Gastrocnemius medialis (tissue), 4 donors: ENCODE measurements at regions not wholly inside any gene's neighbourhood (a gene's known extent, or its start where the extent isn't known, plus 50 kb on each side); places are given as distances from the start of the nearest gene placed in this dataset.

ENCODE experiments used
- CTCF ChIP-seq, 5 experiments: fragments of 450-650 bp in 3 of 5; fragments of 200-600 bp in 2 of 5; sonication (generic) in 2 of 5; IDR thresholded peaks in 4 of 5; conservative IDR thresholded peaks in 1 of 5; 1 replicate in 4 of 5; 2 replicates in 1 of 5; pipeline ENCODE4 v1.5.1; 2016 to 2019; ENCODE audit warnings: antibody characterized with exemption in 5 of 5, mild to moderate bottlenecking in 3 of 5, moderate library complexity in 3 of 5
- POLR2A ChIP-seq, 2 donors: fragments of 450-650 bp; IDR thresholded peaks; one replicate each; pipeline ENCODE4 v1.6.1; 2017; ENCODE audit warnings: antibody characterized with exemption in 2 of 2, mild to moderate bottlenecking in 2 of 2, moderate library complexity in 2 of 2

GRCh38 chr10:71135236-71135635, 77.1 kb upstream of the UNC5B start:
- no peak for TF ChIP-seq POLR2A (IDR thresholded peaks at IDR 0.05)
- TF ChIP-seq CTCF (IDR thresholded peaks at IDR 0.05 in 4 of 5, conservative IDR thresholded peaks at IDR 0.05 in 1 of 5) = no peak
